Tibial nerve (tissue), 4 donors: ENCODE measurements at regions not wholly inside any gene's neighbourhood (a gene's known extent, or its start where the extent isn't known, plus 50 kb on each side); places are given as distances from the start of the nearest gene placed in this dataset.

Experiments
- DNase-seq, 2 donors: peaks; one replicate each; pipeline ENCODE4 v3.0.0-alpha.2; 2019; ENCODE audit warnings: low spot score in 2 of 2
- H3K27ac ChIP-seq, 4 donors: fragments of 200-600 bp; sonication (generic) in 3 of 4; one replicate each; pipeline ENCODE4 v1.5.1; 2017 to 2019; ENCODE audit warnings: mild to moderate bottlenecking in 1 of 4
- H3K27me3 ChIP-seq, 2 donors: fragments of 200-600 bp; sonication (generic) in 1 of 2; one replicate each; pipeline versions ENCODE4 v1.5.1 to v1.6.0; 2017 to 2019
- H3K36me3 ChIP-seq, 3 donors: fragments of 200-600 bp; sonication (generic); one replicate each; pipeline ENCODE4 v1.5.1; 2018 to 2019
- H3K4me1 ChIP-seq, 4 donors: fragments of 200-600 bp; sonication (generic) in 3 of 4; one replicate each; pipeline ENCODE4 v1.5.1; 2017 to 2019
- H3K4me3 ChIP-seq, 4 donors: fragments of 200-600 bp; sonication (generic) in 3 of 4; one replicate each; pipeline ENCODE4 v1.5.1; 2017 to 2019; ENCODE audit warnings: mild to moderate bottlenecking in 1 of 4, moderate library complexity in 1 of 4
- H3K9me3 ChIP-seq, 4 donors: fragments of 200-600 bp; sonication (generic) in 3 of 4; one replicate each; pipeline ENCODE4 v1.5.1; 2017 to 2019
- CTCF ChIP-seq, 5 experiments: fragments of 200-600 bp in 3 of 5; fragments of 450-650 bp in 2 of 5; sonication (generic) in 3 of 5; IDR thresholded peaks; one replicate each; pipeline ENCODE4 v1.5.1; 2016 to 2019; ENCODE audit warnings: antibody characterized with exemption in 5 of 5, mild to moderate bottlenecking in 3 of 5, moderate library complexity in 2 of 5
- EP300 ChIP-seq, 2 donors: sonication (generic); formaldehyde crosslinking; IDR thresholded peaks; one replicate each; pipeline ENCODE4 v1.6.1; 2017; ENCODE audit warnings: antibody characterized with exemption in 2 of 2, mild to moderate bottlenecking in 1 of 2
- POLR2A ChIP-seq, 2 donors: fragments of 450-650 bp; IDR thresholded peaks; one replicate each; pipeline ENCODE4 v1.6.1; 2017; ENCODE audit warnings: antibody characterized with exemption in 2 of 2, mild to moderate bottlenecking in 2 of 2, moderate library complexity in 2 of 2
- WGBS, 2 donors: methylation state at CpG; one replicate each; pipeline ENCODE4 v1.1.5; 2018; 5-methylcytosine and 5-hydroxymethylcytosine counted together

GRCh38 chr3:24722087-24722486 lies 227.4 kb upstream of the THRB start:
- 64% methylated on average over 5 of the region's 5 CpGs for WGBS, 2 donors

GRCh38 chr3:24725514-24726255 lies 231.0 kb upstream of the THRB start:
- no peak for DNase-seq
- WGBS, 2 donors, result 72 to 76% methylated on average over 3 of the region's 3 CpGs
- Histone ChIP-seq H3K9me3 (no peaks in the 10 kb centered on the region), H3K36me3 (no peaks in the 10 kb centered on the region), H3K4me3 (no peak overlapping the region), H3K27me3 (no peaks in the 10 kb centered on the region), H3K27ac (no peak overlapping the region), H3K4me1 (no peaks in the 10 kb centered on the region)
- TF ChIP-seq EP300 (IDR thresholded peaks at IDR 0.05) (no peak), POLR2A (IDR thresholded peaks at IDR 0.05) (no peak), CTCF (IDR thresholded peaks at IDR 0.05) (no peak)

More at GRCh38 chr3:24722087-24722486, 227.4 kb upstream of the THRB start:
- no peak for DNase-seq
- no peaks in the 10 kb centered on the region for H3K36me3 ChIP-seq
- no peaks in the 10 kb centered on the region for H3K9me3 ChIP-seq
- TF ChIP-seq EP300 (IDR thresholded peaks at IDR 0.05), result no peak
- no peak for TF ChIP-seq CTCF (IDR thresholded peaks at IDR 0.05)
- no peak overlapping the region for H3K4me3 ChIP-seq
- H3K27me3 ChIP-seq, result no peaks in the 10 kb centered on the region
- no peak overlapping the region for H3K27ac ChIP-seq
- H3K4me1 ChIP-seq, result no peaks in the 10 kb centered on the region

- no peak for DNase-seq
- no peaks in the 10 kb centered on the region for H3K27me3 ChIP-seq
- no peak overlapping the region for H3K4me3 ChIP-seq
- no peaks in the 10 kb centered on the region for H3K9me3 ChIP-seq
- TF ChIP-seq CTCF (IDR thresholded peaks at IDR 0.05) (no peak), EP300 (IDR thresholded peaks at IDR 0.05) (no peak), POLR2A (IDR thresholded peaks at IDR 0.05) (no peak)
- no peak overlapping the region for H3K27ac ChIP-seq
- no peaks in the 10 kb centered on the region for H3K4me1 ChIP-seq
- no peaks in the 10 kb centered on the region for H3K36me3 ChIP-seq
- WGBS, 2 donors, result 92% methylated on average over 2 of the region's 2 CpGs
Measured at GRCh38 chr3:24726423-24726822, 231.8 kb upstream of the THRB start.

- no peaks in the 10 kb centered on the region for H3K4me1 ChIP-seq
- H3K27ac ChIP-seq, result no peak overlapping the region
- 70 to 74% methylated on average over 1 of the region's 1 CpG for WGBS, 2 donors
- no peak for TF ChIP-seq CTCF (IDR thresholded peaks at IDR 0.05)
- TF ChIP-seq POLR2A (IDR thresholded peaks at IDR 0.05), result no peak
- no peak for TF ChIP-seq EP300 (IDR thresholded peaks at IDR 0.05)
- H3K36me3 ChIP-seq, result no peaks in the 10 kb centered on the region
- DNase-seq, result no peak
- H3K4me3 ChIP-seq, result no peak overlapping the region
- H3K27me3 ChIP-seq, result no peaks in the 10 kb centered on the region
- no peaks in the 10 kb centered on the region for H3K9me3 ChIP-seq
Measured at GRCh38 chr3:24730173-24730572, 235.5 kb upstream of the THRB start.

- Histone ChIP-seq H3K9me3 (no peaks in the 10 kb centered on the region), H3K27ac (no peak overlapping the region)
- DNase-seq, result no peak
Measured at GRCh38 chr3:24734019-24734418, 239.4 kb upstream of the THRB start.

More at GRCh38 chr3:24734019-24734418, 239.4 kb upstream of the THRB start:
- TF ChIP-seq EP300 (IDR thresholded peaks at IDR 0.05) (no peak), CTCF (IDR thresholded peaks at IDR 0.05) (no peak), POLR2A (IDR thresholded peaks at IDR 0.05) (no peak)
- no peaks in the 10 kb centered on the region for H3K4me1 ChIP-seq
- no peaks in the 10 kb centered on the region for H3K27me3 ChIP-seq
- H3K36me3 ChIP-seq, result no peaks in the 10 kb centered on the region
- H3K4me3 ChIP-seq, result no peak overlapping the region
